ENCODE measurements at regions not wholly inside any gene's neighbourhood (a gene's known extent, or its start where the extent isn't known, plus 50 kb on each side); places are given as distances from the start of the nearest gene placed in this dataset.

GRCh38 chr7:85866540-85866939 lies 679.7 kb upstream of the SEMA3D start:
- no peaks in the 10 kb centered on the region for H3K27me3 ChIP-seq (ENCODE audit: insufficient read depth, poor library complexity, severe bottlenecking)
- TF ChIP-seq POLR2AphosphoS5 (IDR thresholded peaks at IDR 0.05; ENCODE audit: low read depth): no peak
- TF ChIP-seq REST (IDR thresholded peaks at IDR 0.05; ENCODE audit: insufficient replicate concordance, low read depth): no peak
- TF ChIP-seq CTCF (IDR thresholded peaks at IDR 0.05; ENCODE audit: insufficient read depth, low read length): no peak
- no peak for TF ChIP-seq GABPA (IDR thresholded peaks at IDR 0.05; ENCODE audit: low read depth)
- no peak for TF ChIP-seq SPI1 (IDR thresholded peaks at IDR 0.05; ENCODE audit: borderline replicate concordance, low read depth)
- no peak overlapping the region for H3K4me3 ChIP-seq (replicated peaks; ENCODE audit: insufficient read depth, low read length)
- no peak overlapping the region for H3K27ac ChIP-seq (replicated peaks)
- no peak for DNase-seq (ENCODE audit: low read depth in 1 of 2, low spot score in 1 of 2)

- DNase-seq (ENCODE audit: low read depth in 1 of 2, low spot score in 1 of 2): no peak
- Histone ChIP-seq H3K4me3 (replicated peaks; ENCODE audit: insufficient read depth, low read length) (no peak overlapping the region), H3K27ac (replicated peaks) (no peak overlapping the region), H3K27me3 (ENCODE audit: insufficient read depth, poor library complexity, severe bottlenecking) (peaks cover 2% of the 10 kb centered on the region)
- TF ChIP-seq CTCF (IDR thresholded peaks at IDR 0.05; ENCODE audit: insufficient read depth, low read length) (no peak), SPI1 (IDR thresholded peaks at IDR 0.05; ENCODE audit: borderline replicate concordance, low read depth) (no peak), POLR2AphosphoS5 (IDR thresholded peaks at IDR 0.05; ENCODE audit: low read depth) (no peak), REST (IDR thresholded peaks at IDR 0.05; ENCODE audit: insufficient replicate concordance, low read depth) (no peak), GABPA (IDR thresholded peaks at IDR 0.05; ENCODE audit: low read depth) (no peak)
Observed at GRCh38 chr7:85851571-85852193, 664.8 kb upstream of the SEMA3D start.

GRCh38 chr7:85850381-85850780 lies 663.5 kb upstream of the SEMA3D start:
- H3K27ac ChIP-seq (replicated peaks): no peak overlapping the region
- DNase-seq (ENCODE audit: low read depth in 1 of 2, low spot score in 1 of 2): no peak
- H3K4me3 ChIP-seq (replicated peaks; ENCODE audit: insufficient read depth, low read length): no peak overlapping the region
- TF ChIP-seq CTCF (IDR thresholded peaks at IDR 0.05; ENCODE audit: insufficient read depth, low read length) (no peak), REST (IDR thresholded peaks at IDR 0.05; ENCODE audit: insufficient replicate concordance, low read depth) (no peak), SPI1 (IDR thresholded peaks at IDR 0.05; ENCODE audit: borderline replicate concordance, low read depth) (no peak), GABPA (IDR thresholded peaks at IDR 0.05; ENCODE audit: low read depth) (no peak), POLR2AphosphoS5 (IDR thresholded peaks at IDR 0.05; ENCODE audit: low read depth) (no peak)
- H3K27me3 ChIP-seq (ENCODE audit: insufficient read depth, poor library complexity, severe bottlenecking): peaks cover 2% of the 10 kb centered on the region

All from HL-60 (cell line).